Esophagus muscularis mucosa (tissue), 4 donors: ENCODE measurements at regions not wholly inside any gene's neighbourhood (a gene's known extent, or its start where the extent isn't known, plus 50 kb on each side); places are given as distances from the start of the nearest gene placed in this dataset.

ENCODE experiments used
- DNase-seq: peaks from one replicate; pipeline ENCODE4 v3.0.0-alpha.2; 2017; ENCODE audit errors: extremely low spot score
- H3K27ac ChIP-seq, 4 donors: fragments of 200-600 bp; sonication (generic); replicated peaks in 1 of 4; 1 replicate in 3 of 4; 2 replicates in 1 of 4; pipeline ENCODE4 v1.5.1; 2016 to 2019; ENCODE audit warnings: mild to moderate bottlenecking in 1 of 4
- H3K27me3 ChIP-seq, 4 donors: fragments of 200-600 bp; sonication (generic); one replicate each; pipeline versions ENCODE4 v1.5.1 to v1.6.0; 2016 to 2019
- H3K36me3 ChIP-seq, 4 donors: fragments of 200-600 bp; sonication (generic); one replicate each; pipeline ENCODE4 v1.5.1; 2016 to 2019
- H3K4me1 ChIP-seq, 4 donors: fragments of 200-600 bp; sonication (generic); one replicate each; pipeline ENCODE4 v1.5.1; 2016 to 2019
- H3K4me3 ChIP-seq, 4 donors: fragments of 200-600 bp; sonication (generic); 1 replicate in 2 of 4; 2 replicates in 2 of 4; pipeline ENCODE4 v1.5.1; 2016 to 2019; ENCODE audit warnings: mild to moderate bottlenecking in 4 of 4, moderate library complexity in 1 of 4
- H3K9me3 ChIP-seq, 4 donors: fragments of 200-600 bp; sonication (generic); 1 replicate in 3 of 4; 2 replicates in 1 of 4; pipeline ENCODE4 v1.5.1; 2016 to 2019
- EP300 ChIP-seq: sonication (generic); formaldehyde crosslinking; IDR thresholded peaks from one replicate; pipeline ENCODE4 v1.6.1; 2017; ENCODE audit warnings: antibody characterized with exemption
- POLR2A ChIP-seq: fragments of 450-650 bp; IDR thresholded peaks from one replicate; pipeline ENCODE4 v1.6.1; 2017; ENCODE audit warnings: antibody characterized with exemption, moderate library complexity, mild to moderate bottlenecking, low read depth
- POLR2AphosphoS5 ChIP-seq, 2 donors: sonication (generic); formaldehyde crosslinking; IDR thresholded peaks; one replicate each; pipeline ENCODE4 v1.6.1; 2017; ENCODE audit warnings: antibody characterized with exemption in 2 of 2
- whole genome bisulfite sequencing: methylation state at CpG from one replicate; pipeline ENCODE4 v1.1.5; 2018; 5-methylcytosine and 5-hydroxymethylcytosine counted together
- intact Hi-C: fragments of 100-400 bp; cut with DNase I; formaldehyde crosslinking; loops from one replicate; pipeline ENCODE4 v1.15.1; 2023
- TF ChIP-seq, protein P1 (sequence below), 3 experiments: fragments of 200-600 bp in 2 of 3; fragments of 450-650 bp in 1 of 3; sonication (generic) in 2 of 3; IDR thresholded peaks; one replicate each; pipeline ENCODE4 v1.5.1; 2017 to 2019; ENCODE audit warnings: antibody characterized with exemption in 3 of 3, mild to moderate bottlenecking in 2 of 3, moderate library complexity in 1 of 3

DNA sequence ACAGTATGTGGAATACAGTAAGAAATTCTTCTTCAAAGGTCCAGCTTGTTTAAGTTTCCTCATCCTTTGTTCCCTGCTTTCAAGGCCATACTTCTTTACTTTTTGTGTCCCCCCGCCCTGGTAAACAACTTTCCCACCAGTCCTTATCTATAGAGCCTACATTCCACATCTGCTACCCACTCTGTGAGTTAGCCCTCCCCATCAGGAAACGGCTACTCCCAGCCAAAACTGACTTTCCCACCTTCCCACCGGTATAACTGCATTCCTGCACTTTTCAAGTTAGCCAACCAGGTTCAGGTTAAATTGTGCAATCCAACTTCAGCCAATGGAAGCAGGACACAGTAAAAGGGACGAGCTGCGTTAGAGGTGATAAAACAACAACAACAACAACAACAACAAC lies 186.9 kb downstream of the DDX3Y start:
- intact Hi-C loops, result no loop called here
- no CpG with 5 or more reads among the region's 5 CpGs for WGBS
- Histone ChIP-seq H3K36me3 (no peaks in the 10 kb centered on the region), H3K27ac (no peak overlapping the region), H3K27me3 (no peaks in the 10 kb centered on the region), H3K4me1 (no peaks in the 10 kb centered on the region), H3K9me3 (no peaks in the 10 kb centered on the region), H3K4me3 (no peak overlapping the region)
- DNase-seq, result no peak
- no peak for TF ChIP-seq POLR2AphosphoS5 (IDR thresholded peaks at IDR 0.05)
- TF ChIP-seq, protein P1, sequence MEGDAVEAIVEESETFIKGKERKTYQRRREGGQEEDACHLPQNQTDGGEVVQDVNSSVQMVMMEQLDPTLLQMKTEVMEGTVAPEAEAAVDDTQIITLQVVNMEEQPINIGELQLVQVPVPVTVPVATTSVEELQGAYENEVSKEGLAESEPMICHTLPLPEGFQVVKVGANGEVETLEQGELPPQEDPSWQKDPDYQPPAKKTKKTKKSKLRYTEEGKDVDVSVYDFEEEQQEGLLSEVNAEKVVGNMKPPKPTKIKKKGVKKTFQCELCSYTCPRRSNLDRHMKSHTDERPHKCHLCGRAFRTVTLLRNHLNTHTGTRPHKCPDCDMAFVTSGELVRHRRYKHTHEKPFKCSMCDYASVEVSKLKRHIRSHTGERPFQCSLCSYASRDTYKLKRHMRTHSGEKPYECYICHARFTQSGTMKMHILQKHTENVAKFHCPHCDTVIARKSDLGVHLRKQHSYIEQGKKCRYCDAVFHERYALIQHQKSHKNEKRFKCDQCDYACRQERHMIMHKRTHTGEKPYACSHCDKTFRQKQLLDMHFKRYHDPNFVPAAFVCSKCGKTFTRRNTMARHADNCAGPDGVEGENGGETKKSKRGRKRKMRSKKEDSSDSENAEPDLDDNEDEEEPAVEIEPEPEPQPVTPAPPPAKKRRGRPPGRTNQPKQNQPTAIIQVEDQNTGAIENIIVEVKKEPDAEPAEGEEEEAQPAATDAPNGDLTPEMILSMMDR (IDR thresholded peaks at IDR 0.05), result no peak
- no peak for TF ChIP-seq EP300
- no peak for TF ChIP-seq POLR2A

GRCh38 chrY:13092986-13093385 lies 188.3 kb downstream of the DDX3Y start:
- Histone ChIP-seq H3K4me3 (no peak overlapping the region), H3K27ac (no peak overlapping the region), H3K27me3 (no peaks in the 10 kb centered on the region), H3K9me3 (no peaks in the 10 kb centered on the region), H3K4me1 (no peaks in the 10 kb centered on the region), H3K36me3 (no peaks in the 10 kb centered on the region)
- intact Hi-C loops, result no loop called here
- TF ChIP-seq POLR2A (no peak), POLR2AphosphoS5 (IDR thresholded peaks at IDR 0.05) (no peak), EP300 (no peak)
- TF ChIP-seq, protein P1 (IDR thresholded peaks at IDR 0.05), result no peak
- no CpG with 5 or more reads among the region's 2 CpGs for WGBS
- DNase-seq, result no peak

- TF ChIP-seq POLR2AphosphoS5 (IDR thresholded peaks at IDR 0.05) (no peak), POLR2A (no peak), EP300 (no peak)
- TF ChIP-seq, protein P1 (IDR thresholded peaks at IDR 0.05), result no peak
- Histone ChIP-seq H3K36me3 (no peaks in the 10 kb centered on the region), H3K4me1 (no peaks in the 10 kb centered on the region), H3K27me3 (no peaks in the 10 kb centered on the region), H3K4me3 (no peak overlapping the region), H3K9me3 (no peaks in the 10 kb centered on the region), H3K27ac (no peak overlapping the region)
- whole genome bisulfite sequencing, result no CpG with 5 or more reads among the region's 3 CpGs
- no peak for DNase-seq
- intact Hi-C loops, result no loop called here
These were observed 188.8 kb downstream of the DDX3Y start for GRCh38 chrY:13093461-13093860.

DNA sequence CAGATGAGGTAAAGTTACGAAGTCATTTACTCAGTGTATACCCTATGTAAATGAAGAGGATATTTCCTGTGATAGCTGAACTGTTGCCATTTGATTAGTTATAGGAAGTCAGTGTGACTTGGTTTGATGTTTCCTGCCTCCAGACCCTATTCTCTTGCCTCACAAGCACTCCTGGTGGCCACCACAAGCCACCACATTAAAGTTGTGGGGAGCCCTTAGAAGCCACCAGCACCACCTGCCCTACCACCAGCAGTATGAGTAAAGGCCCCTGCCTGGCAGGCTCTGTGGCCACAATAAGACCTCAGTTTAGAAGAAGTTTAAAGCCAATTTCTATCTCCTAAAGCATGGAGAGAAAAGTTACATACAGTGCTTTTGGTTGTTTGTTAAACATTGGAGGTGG lies 189.7 kb downstream of the DDX3Y start:
- intact Hi-C loops, result no loop called here
- TF ChIP-seq POLR2AphosphoS5 (IDR thresholded peaks at IDR 0.05) (no peak), EP300 (no peak), POLR2A (no peak)
- TF ChIP-seq, protein P1 (IDR thresholded peaks at IDR 0.05), result no peak
- Histone ChIP-seq H3K27me3 (no peaks in the 10 kb centered on the region), H3K36me3 (no peaks in the 10 kb centered on the region), H3K4me3 (no peak overlapping the region), H3K9me3 (no peaks in the 10 kb centered on the region), H3K4me1 (no peaks in the 10 kb centered on the region), H3K27ac (no peak overlapping the region)
- no CpG with 5 or more reads among the region's 1 CpG for WGBS
- no peak for DNase-seq

DNA sequence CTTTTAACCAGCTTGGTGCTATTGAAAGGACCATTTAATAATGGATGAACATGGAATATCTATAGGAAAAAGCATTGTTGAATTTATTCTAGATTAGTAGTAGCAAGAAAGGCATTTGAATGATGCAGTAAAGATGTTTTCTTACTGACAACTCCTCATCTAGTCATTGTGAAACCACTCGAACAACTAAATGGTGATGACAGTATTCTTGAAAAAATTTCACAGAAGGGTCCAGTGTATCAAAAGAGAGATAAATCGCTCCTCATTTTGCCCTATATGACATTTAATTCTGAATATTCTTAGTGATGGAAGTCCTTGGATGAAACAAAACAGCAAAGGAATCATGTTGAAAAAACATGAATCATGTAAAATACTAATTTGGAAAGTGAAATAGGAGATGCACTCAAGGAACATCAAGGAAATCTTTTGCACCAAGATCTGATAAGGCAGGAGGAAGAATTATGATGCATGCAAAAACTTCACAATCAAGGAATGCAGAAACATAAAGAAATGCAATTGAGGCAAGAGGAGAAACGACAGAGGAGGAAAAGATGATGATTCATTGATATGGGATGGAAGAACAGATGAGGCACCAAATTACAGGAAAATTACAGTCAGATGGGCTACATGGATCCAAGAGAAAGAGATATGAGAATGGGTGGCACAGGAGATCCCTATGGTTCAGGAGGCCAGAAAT lies 190.4 kb downstream of the DDX3Y start:
- WGBS, result no CpG with 5 or more reads among the region's 3 CpGs
- intact Hi-C loops, result no loop called here
- Histone ChIP-seq H3K4me1 (no peaks in the 10 kb centered on the region), H3K27ac (no peak overlapping the region), H3K36me3 (no peaks in the 10 kb centered on the region), H3K9me3 (no peaks in the 10 kb centered on the region), H3K27me3 (no peaks in the 10 kb centered on the region), H3K4me3 (no peak overlapping the region)
- TF ChIP-seq, protein P1 (IDR thresholded peaks at IDR 0.05), result no peak
- no peak for TF ChIP-seq EP300
- TF ChIP-seq POLR2A, result no peak
- TF ChIP-seq POLR2AphosphoS5 (IDR thresholded peaks at IDR 0.05), result no peak
- no peak for DNase-seq
